ENCODE measurements at regions not wholly inside any gene's neighbourhood (a gene's known extent, or its start where the extent isn't known, plus 50 kb on each side); places are given as distances from the start of the nearest gene placed in this dataset.

DNA sequence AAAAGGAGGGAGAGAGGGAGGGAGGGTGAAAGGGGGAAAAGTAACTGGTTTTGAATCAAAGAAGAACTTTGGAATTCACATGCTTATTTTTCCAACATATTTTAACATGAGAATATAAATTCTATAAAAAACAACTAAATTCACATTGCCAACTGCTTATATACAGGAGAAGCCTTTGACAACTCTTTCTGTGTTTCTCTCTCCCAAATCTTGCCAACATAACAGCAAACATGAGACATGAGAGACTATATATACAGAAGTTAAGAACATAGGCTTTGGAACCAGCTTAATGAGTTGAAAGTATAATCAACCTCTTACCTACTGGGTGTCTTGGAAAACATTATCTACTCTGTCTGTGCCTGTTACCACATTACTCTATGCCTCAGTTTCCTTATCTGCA, 493.3 kb downstream of the RFC3 start:
- no peak for TF ChIP-seq POLR2A (IDR thresholded peaks at IDR 0.05)
- TF ChIP-seq, protein P1, sequence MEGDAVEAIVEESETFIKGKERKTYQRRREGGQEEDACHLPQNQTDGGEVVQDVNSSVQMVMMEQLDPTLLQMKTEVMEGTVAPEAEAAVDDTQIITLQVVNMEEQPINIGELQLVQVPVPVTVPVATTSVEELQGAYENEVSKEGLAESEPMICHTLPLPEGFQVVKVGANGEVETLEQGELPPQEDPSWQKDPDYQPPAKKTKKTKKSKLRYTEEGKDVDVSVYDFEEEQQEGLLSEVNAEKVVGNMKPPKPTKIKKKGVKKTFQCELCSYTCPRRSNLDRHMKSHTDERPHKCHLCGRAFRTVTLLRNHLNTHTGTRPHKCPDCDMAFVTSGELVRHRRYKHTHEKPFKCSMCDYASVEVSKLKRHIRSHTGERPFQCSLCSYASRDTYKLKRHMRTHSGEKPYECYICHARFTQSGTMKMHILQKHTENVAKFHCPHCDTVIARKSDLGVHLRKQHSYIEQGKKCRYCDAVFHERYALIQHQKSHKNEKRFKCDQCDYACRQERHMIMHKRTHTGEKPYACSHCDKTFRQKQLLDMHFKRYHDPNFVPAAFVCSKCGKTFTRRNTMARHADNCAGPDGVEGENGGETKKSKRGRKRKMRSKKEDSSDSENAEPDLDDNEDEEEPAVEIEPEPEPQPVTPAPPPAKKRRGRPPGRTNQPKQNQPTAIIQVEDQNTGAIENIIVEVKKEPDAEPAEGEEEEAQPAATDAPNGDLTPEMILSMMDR (IDR thresholded peaks at IDR 0.05) = no peak

GRCh38 chr13:34312578-34312977, 494.6 kb downstream of the RFC3 start:
- Histone ChIP-seq H3K36me3 (replicated peaks in 1 of 2) (no peaks in the 10 kb centered on the region), H3K9me3 (replicated peaks in 1 of 3) (no peaks in the 10 kb centered on the region), H3K27me3 (no peaks in the 10 kb centered on the region), H3K4me3 (no peak overlapping the region), H3K27ac (no peak overlapping the region), H3K4me1 (replicated peaks in 1 of 2) (no peaks in the 10 kb centered on the region)
- 80 to 85% (median 81%) methylated on average over 1 of the region's 1 CpG for WGBS, 4 donors
- no peak for DNase-seq
- TF ChIP-seq, protein P1 (IDR thresholded peaks at IDR 0.05) = no peak
- TF ChIP-seq POLR2A (IDR thresholded peaks at IDR 0.05) = no peak
- intact Hi-C loops (cut with DNase I) = no loop called here

More for the DNA sequence above, 493.3 kb downstream of the RFC3 start:
- H3K4me1 ChIP-seq (replicated peaks in 1 of 2) = no peaks in the 10 kb centered on the region
- no peak overlapping the region for H3K4me3 ChIP-seq
- H3K27me3 ChIP-seq = no peaks in the 10 kb centered on the region
- H3K27ac ChIP-seq = no peak overlapping the region
- no peaks in the 10 kb centered on the region for H3K9me3 ChIP-seq (replicated peaks in 1 of 3)
- intact Hi-C loops (cut with DNase I) = no loop called here
- DNase-seq = no peak
- no peaks in the 10 kb centered on the region for H3K36me3 ChIP-seq (replicated peaks in 1 of 2)

GRCh38 chr13:34320084-34320483, 502.1 kb downstream of the RFC3 start:
- TF ChIP-seq, protein P1 (IDR thresholded peaks at IDR 0.05) = no peak
- TF ChIP-seq POLR2A (IDR thresholded peaks at IDR 0.05) = no peak
- intact Hi-C loops (cut with DNase I) = no loop called here
- Histone ChIP-seq H3K9me3 (replicated peaks in 1 of 3) (no peaks in the 10 kb centered on the region), H3K4me3 (no peak overlapping the region), H3K36me3 (replicated peaks in 1 of 2) (no peaks in the 10 kb centered on the region), H3K27ac (no peak overlapping the region), H3K4me1 (replicated peaks in 1 of 2) (no peaks in the 10 kb centered on the region), H3K27me3 (no peaks in the 10 kb centered on the region)
- WGBS, 4 donors = 74 to 85% (median 77%) methylated on average over 1 of the region's 1 CpG
- no peak for DNase-seq

DNA sequence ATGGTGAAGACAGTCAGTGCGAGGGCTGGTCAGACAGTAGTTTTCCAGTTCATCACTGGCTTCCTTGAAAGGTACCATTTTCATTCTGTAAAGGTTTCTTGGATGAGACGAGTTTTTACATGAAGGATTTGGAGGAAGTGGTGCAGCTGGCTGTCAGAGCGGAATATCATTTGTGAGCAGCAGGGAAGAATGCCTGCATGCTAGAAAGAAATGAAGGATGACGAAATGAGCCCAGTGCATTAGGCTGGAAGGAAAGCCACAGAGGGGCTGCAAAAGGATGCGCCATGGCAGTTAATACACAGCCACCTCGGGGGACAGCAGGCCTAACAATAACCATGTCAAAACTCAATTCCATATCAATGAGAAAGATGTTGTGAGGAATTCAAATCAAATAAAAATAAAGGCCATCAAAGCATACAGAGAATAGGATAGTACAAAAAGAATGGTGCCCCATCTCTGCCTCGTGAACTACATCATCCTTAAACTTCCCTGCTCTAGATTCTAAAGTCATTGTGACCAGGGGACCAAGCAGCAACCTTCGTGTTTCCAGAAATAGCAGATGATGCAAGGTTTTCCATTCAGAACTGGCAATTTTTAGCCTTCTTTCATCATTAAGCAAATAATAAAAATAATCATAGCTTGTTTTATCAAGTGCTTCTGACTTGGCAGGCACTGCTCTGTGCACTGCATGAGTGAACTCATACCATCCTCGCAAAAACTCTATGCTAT, 504.2 kb downstream of the RFC3 start:
- Histone ChIP-seq H3K36me3 (replicated peaks in 1 of 2) (no peaks in the 10 kb centered on the region), H3K27ac (no peak overlapping the region), H3K4me3 (no peak overlapping the region), H3K4me1 (replicated peaks in 1 of 2) (no peaks in the 10 kb centered on the region), H3K9me3 (replicated peaks in 1 of 3) (no peaks in the 10 kb centered on the region), H3K27me3 (no peaks in the 10 kb centered on the region)
- no peak for DNase-seq
- intact Hi-C loops (cut with DNase I) = no loop called here
- 81 to 89% (median 88%) methylated on average over 9 of the region's 9 CpGs for WGBS, 4 donors
- TF ChIP-seq POLR2A (IDR thresholded peaks at IDR 0.05) = no peak
- TF ChIP-seq, protein P1 (IDR thresholded peaks at IDR 0.05) = no peak
